Tibial nerve (tissue), 3 donors: ENCODE measurements at regions not wholly inside any gene's neighbourhood (a gene's known extent, or its start where the extent isn't known, plus 50 kb on each side); places are given as distances from the start of the nearest gene placed in this dataset.

Source experiments
- CTCF ChIP-seq, 5 experiments: fragments of 200-600 bp in 3 of 5; fragments of 450-650 bp in 2 of 5; sonication (generic) in 3 of 5; IDR thresholded peaks; one replicate each; pipeline ENCODE4 v1.5.1; 2016 to 2019; ENCODE audit warnings: antibody characterized with exemption in 5 of 5, mild to moderate bottlenecking in 3 of 5, moderate library complexity in 2 of 5
- POLR2A ChIP-seq, 2 donors: fragments of 450-650 bp; IDR thresholded peaks; one replicate each; pipeline ENCODE4 v1.6.1; 2017; ENCODE audit warnings: antibody characterized with exemption in 2 of 2, mild to moderate bottlenecking in 2 of 2, moderate library complexity in 2 of 2

- TF ChIP-seq CTCF (IDR thresholded peaks at IDR 0.05) (no peak), POLR2A (IDR thresholded peaks at IDR 0.05) (no peak)
Measured at GRCh38 chr2:125643128-125643527, 1012.8 kb upstream of the GYPC start.
